GM20000 (cell line): ENCODE measurements at regions not wholly inside any gene's neighbourhood (a gene's known extent, or its start where the extent isn't known, plus 50 kb on each side); places are given as distances from the start of the nearest gene placed in this dataset.
"Not testable (repeated sequence)": the region's sequence is repeated elsewhere in the genome, so short reads cannot be mapped to it uniquely, and the experiment has no call there.

Source experiments
- DNase-seq: peaks from one replicate; pipeline ENCODE4 v3.0.0; 2012; ENCODE audit warnings: low spot score
- CTCF ChIP-seq: IDR thresholded peaks from 2 replicates; pipeline ENCODE4 v1.5.1; 2012; ENCODE audit warnings: mild to moderate bottlenecking, control low read depth; ENCODE audit errors: extremely low read depth, missing control alignments

- no peak for DNase-seq
- no peak for TF ChIP-seq CTCF
These were observed 431.4 kb downstream of the KCNJ18 start for GRCh38 chr17:22123536-22124281.

- DNase-seq: no peak
- no peak for TF ChIP-seq CTCF
These were observed 435.8 kb downstream of the KCNJ18 start for GRCh38 chr17:22128171-22128570.

- DNase-seq: no peak
- TF ChIP-seq CTCF: no peak
These were observed 436.4 kb downstream of the KCNJ18 start for GRCh38 chr17:22128723-22129122.

GRCh38 chr17:22129920-22130319 is 437.6 kb downstream of the KCNJ18 start:
- not testable (repeated sequence) for DNase-seq

- no peak for TF ChIP-seq CTCF
- no peak for DNase-seq
These were observed 439.4 kb downstream of the KCNJ18 start for GRCh38 chr17:22131740-22132139.

GRCh38 chr17:22138861-22139469 is 446.6 kb downstream of the KCNJ18 start:
- TF ChIP-seq CTCF: no peak
- no peak for DNase-seq

GRCh38 chr17:22142091-22142490 is 449.8 kb downstream of the KCNJ18 start:
- TF ChIP-seq CTCF: no peak
- no peak for DNase-seq
